HG02759 (cell line): ENCODE measurements at regions not wholly inside any gene's neighbourhood (a gene's known extent, or its start where the extent isn't known, plus 50 kb on each side); places are given as distances from the start of the nearest gene placed in this dataset.

ENCODE experiments used
- ATAC-seq: cut with Tn5 transposase; IDR thresholded peaks from one replicate; pipeline ENCODE4 v1.9.1; 2021; ENCODE audit warnings: mild to moderate bottlenecking, moderate library complexity; ENCODE audit not compliant: unreplicated experiment

- no peak for ATAC-seq
Measured at GRCh38 chr6:169847141-169847674, 95.8 kb downstream of the ERMARD start.

- no peak for ATAC-seq
Measured at GRCh38 chr6:169846286-169847056, 95.0 kb downstream of the ERMARD start.

DNA sequence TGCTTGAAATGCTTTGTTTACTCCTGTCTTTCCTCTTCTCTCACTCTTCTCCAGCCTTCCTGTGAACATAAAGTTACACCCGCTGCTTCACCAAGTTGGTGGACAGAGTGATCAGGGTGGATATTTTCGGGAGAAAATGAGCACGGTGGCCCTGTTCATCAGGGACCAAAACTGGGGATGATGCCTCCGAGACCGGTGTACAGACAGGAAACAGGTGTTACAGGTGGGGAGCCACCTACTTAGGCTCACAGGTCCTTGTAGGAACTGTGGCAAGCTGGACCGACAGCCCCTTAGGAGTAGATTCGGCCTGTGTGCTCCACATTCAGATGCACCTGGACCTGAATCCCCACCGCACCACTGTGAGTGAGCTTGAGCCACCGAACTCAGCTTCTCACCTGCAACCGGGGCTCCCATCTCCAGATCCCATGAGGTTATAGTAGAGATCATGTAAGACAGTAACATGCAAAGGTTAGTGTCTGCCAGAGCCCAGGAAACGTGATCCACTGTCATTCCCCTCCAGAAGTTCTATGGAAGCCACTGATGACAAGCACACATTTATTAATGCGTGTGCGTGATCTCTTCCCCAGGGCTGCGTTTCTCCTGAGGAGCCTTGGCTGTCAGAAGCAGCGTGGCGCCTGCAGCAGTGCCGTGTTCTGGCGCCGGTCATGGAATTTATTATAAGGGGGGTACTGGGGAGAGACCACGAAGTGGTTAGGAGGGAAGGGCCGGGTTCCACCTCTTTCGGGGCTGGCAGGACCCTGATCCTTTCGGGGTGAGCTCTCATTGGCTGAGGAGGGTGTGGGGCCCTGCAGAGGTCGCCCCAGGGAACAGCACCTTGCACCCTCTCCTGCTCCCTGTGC, 94.2 kb downstream of the ERMARD start:
- ATAC-seq, result no peak

DNA sequence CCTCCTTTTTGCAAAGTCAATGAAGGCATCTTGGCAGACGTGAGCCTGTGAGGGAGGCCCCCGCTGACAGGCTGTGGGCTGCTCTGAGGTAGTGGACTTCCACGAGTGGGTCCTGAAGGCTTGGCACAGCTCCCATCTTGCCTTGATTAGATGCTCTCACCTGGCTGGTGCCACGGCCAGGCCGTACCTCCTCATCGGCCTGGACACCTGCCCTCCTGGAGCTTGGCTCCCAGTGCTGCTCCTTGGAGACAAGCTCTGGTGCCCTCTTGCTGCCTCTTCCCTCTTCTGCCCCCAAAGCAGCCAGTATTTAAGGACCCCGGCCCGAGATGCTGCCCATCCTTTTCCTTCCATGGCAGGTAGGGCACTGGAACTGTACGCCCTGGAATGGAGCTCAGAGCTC, 93.5 kb downstream of the ERMARD start:
- no peak for ATAC-seq

GRCh38 chr6:169843991-169844390, 92.6 kb downstream of the ERMARD start:
- ATAC-seq, result no peak

GRCh38 chr6:169843110-169843509, 91.7 kb downstream of the ERMARD start:
- no peak for ATAC-seq

DNA sequence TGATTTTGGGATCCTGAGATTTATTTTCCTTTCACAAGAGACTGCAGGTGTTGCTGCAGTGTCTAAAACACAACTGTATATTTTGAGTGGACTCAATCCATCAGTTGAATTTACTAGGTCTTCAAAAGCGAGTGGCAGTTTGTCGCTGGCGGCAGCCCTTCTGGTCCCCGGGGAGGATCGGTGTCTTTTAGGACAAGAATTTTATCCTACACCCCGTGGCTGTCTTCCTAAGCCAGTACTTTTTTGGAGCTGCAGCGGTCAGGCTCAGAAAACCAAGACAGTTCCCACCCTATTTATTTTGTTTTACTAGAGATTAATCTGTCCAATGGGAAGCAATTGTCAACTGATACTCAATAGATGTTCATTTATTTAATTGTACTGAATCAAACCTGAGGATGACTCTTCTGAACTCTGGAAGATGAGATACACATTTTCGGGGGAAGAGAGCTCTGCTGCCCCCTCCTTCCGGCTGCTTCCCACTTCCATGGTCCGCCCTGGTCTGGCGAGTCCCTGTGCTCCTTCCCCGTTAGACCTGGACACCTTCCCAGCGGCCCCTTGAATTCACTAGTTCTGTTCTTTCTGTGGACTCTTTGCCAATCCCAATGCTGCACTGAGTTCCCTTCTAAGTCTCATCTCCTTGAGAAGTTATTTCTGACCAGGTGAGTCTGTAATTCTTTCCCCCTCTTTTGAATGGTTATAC, 90.6 kb downstream of the ERMARD start:
- ATAC-seq, result no peak

DNA sequence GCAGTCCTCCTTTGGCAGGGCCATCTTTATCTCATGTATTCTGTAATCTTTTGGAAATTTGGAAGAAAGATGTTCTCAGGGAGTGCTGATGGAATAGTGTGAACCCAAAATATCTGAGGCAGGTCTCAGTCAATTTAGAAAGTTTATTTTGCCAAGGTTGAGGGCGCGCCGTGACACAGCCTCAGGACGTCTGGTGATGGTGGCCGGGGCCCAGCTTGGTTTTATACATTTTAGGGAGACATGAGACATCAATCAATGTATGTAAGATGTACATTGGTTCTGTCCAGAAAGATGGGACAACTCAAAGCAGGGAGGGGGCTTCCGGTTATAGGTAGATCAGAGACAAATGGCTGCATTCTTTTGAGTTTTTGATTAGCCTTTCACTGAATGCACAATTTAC, 89.8 kb downstream of the ERMARD start:
- ATAC-seq, result no peak

DNA sequence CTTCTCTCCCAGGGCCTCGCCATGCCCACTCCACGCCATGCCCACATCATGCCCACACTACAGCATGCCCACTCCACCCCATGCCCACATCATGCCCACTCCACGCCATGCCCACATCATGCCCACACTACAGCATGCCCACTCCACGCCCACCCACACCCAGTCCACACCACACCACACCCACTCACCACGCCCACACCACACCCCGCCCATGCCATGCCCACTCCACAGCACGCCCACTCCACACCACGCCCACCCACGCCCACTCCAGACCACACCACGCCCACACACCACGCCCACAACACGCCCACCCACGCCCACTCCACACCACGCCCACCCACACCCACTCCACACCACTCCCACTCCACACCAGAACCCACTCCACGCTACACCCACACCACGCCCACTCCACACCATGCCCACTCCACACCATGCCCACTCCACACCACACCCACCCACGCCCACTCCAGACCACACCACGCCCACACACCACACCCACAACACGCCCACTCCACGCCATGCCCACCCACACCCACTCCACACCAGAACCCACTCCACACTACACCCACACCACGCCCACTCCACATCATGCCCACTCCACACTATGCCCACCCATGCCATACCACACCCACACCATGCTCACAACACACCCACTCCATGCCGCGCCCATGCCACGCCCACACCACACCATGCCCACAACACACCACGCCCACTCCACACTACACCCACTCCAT, 88.6 kb downstream of the ERMARD start:
- ATAC-seq, result no peak

DNA sequence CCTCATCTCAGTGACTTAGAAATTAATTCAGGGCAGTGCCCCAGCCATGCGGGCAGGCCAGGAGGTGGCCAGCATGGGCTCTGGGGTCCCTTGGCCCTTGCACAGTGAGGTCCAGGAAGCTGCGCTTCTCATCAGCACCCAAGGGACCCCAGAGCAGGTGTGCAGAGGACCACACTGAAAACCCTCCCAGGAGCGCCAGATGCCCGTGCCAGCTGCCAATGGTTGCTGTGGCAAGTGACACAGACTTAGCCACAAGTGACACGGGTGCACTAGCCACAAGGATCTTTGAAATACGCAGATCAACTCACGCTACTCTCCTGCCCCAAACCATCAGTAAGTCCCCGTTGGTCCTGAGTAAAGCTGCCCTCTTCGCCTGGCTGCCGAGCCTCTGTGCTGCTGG, 88.1 kb downstream of the ERMARD start:
- ATAC-seq, result no peak

DNA sequence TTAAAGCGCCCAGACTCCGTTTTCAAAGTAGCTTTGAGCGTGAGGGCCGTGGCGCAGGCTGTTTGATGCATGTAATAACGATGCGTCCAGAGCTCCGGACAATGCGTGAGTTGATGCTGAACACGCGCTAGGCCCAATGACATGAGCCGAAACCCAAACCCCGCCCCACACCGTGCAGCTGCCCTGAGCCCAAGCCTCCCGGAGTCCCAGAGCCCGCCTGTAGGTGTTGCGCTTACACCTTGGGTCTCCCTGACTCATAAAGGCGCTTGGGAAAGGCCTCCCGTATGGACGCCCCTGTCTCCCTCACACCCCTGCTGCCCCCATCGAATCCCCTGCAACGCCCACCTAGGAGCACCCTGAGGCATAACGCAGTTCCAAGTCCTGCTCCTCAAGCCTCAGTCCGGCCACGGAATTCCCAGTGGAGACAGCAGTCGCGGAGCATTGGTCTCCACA, 87.6 kb downstream of the ERMARD start:
- ATAC-seq, result no peak

DNA sequence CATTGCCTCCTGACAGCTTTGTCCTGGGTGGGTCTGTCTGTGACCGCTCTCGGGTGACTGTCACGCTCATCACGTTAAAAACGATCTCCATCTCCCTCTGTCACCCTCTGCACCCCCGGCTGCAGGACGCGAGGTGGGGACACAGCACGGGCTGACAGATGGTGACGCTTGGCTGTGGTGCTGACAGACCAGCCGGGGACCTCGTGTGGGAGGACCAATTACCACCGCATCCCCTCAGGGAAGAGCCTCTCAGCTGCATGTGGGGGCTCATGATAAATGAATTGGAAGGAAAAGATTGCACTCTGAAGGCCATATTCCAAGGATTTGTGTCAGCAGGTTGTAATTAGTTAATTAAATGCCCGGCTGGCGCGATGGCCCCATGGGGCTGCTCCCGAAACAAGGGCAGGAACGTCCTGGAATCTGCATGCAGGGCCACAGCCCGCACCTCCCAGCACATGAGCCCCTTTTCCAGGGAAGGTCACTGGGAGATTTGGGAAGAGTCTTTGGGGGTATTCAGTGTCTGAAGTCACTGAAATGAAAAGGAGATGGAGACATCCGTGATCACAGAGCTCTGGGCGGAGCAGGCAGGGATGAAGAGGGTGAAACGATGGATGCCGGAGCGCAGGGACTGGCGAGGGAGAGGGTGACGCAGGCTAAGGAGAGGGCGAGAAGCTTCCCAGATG, 87.1 kb downstream of the ERMARD start:
- no peak for ATAC-seq

DNA sequence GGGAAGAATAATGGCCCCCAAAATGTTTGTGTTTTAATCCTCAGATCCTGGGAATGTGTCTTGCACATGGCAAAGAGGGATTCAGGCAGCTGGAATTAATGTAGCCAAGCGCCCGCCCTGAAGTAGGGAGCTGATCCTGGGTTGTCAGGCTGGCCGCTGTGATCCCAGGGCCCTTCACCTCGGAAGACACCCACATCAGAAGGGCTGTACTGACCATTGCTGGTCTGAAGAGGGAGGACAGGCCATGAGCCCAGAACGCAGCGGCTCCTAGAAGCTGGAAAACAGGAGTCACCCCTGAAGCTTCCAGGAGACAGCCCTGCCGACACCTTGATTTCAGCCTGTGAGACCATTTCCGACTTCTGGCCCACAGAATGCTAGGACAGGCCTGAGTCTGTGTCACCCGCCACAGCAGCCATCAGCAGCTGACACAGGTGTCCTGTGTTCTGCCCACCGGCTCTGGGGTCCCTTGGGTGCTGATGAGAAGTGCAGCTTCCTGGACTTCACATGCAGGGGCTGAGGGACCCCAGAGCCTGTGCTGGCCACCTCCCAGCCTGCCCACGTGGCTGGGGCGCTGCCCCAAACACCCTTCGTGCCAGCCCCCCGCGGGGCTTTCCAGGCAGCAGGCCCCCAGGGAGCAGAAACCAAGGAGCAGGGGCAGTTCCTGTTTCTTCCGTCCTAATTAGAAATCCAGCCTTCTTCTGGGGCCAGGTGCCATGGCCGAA, 86.3 kb downstream of the ERMARD start:
- no peak for ATAC-seq

DNA sequence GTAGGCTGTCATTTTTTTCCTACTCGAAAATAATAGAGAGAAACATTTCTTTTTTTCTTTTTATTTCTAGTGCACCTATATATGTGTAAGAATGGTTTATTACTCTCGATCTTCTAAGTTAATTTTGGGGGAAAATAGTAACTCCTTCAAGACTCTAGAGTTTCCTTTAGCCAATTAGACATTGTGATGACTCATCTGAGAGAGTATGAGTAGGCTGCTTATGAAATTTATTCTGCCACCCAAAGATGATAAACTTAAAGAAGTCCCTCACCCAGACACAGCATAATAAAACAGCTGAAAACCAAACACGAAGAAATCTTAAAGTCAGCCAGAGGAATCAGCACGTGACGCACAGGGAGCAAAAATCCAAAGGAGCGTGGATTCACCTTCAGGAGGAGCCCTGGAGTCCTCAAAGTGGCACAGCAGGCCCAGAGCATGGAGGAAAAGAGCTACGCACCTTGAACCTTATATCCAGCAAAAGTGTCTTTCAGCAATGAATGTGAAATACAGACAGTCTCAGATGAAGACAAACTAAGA, 81.9 kb downstream of the ERMARD start:
- ATAC-seq, result no peak

DNA sequence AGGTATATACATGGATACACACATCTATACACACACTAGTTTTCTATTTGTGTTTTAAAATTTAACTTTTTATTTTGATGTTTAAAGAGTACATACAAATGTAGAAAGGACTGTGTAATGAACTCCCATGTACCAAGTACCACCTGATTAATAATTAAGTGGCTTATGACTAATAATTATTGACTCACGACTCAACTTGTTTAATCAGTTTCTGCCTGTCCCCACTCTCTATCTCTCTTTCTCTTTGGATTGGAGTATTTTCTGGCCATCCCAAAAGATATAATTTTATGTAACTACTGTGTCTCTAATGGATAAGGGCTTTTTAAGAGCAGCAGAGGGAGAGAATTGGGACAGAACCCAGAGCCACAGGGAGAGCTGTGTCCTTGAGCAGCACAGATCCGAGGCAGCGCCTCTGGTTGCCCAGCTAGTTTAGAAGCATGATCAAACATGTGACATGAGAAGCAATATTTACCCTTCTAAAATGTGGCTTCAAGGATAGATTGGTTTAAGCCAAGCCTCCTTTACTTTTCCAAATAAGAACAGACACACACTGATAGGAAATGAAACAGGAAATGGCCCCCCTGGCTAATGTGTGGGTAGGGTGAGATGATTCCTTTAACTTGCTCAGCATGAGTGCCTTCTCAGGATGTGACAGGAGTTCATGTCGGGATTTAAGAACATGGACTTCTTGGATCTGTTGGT, 81.0 kb downstream of the ERMARD start:
- no peak for ATAC-seq

- peak; percentile 89 for ATAC-seq
Measured at GRCh38 chr6:169831450-169832246, 80.2 kb downstream of the ERMARD start.
